Tibial artery (tissue), 4 donors: ENCODE measurements at regions not wholly inside any gene's neighbourhood (a gene's known extent, or its start where the extent isn't known, plus 50 kb on each side); places are given as distances from the start of the nearest gene placed in this dataset.

ENCODE experiments used
- DNase-seq, 2 donors: peaks; one replicate each; pipeline ENCODE4 v3.0.0-alpha.2; 2019
- H3K27ac ChIP-seq, 2 donors: fragments of 200-600 bp; sonication (generic) in 1 of 2; 1 replicate in 1 of 2; 2 replicates in 1 of 2; pipeline ENCODE4 v1.5.1; 2018 to 2019; ENCODE audit warnings: mild to moderate bottlenecking in 1 of 2
- H3K27me3 ChIP-seq, 2 donors: fragments of 200-600 bp; sonication (generic) in 1 of 2; one replicate each; pipeline versions ENCODE4 v1.5.1 to v1.6.0; 2016 to 2019
- H3K36me3 ChIP-seq, 3 donors: fragments of 200-600 bp; sonication (generic) in 2 of 3; one replicate each; pipeline ENCODE4 v1.5.1; 2016 to 2019; ENCODE audit warnings: mild to moderate bottlenecking in 2 of 3
- H3K4me1 ChIP-seq, 4 donors: fragments of 200-600 bp; sonication (generic) in 2 of 4; 1 replicate in 3 of 4; 2 replicates in 1 of 4; pipeline ENCODE4 v1.5.1; 2016 to 2019
- H3K4me3 ChIP-seq, 2 donors: fragments of 200-600 bp; sonication (generic) in 1 of 2; 1 replicate in 1 of 2; 2 replicates in 1 of 2; pipeline ENCODE4 v1.5.1; 2018 to 2019; ENCODE audit warnings: mild to moderate bottlenecking in 2 of 2
- H3K9me3 ChIP-seq, 3 donors: fragments of 200-600 bp; sonication (generic) in 1 of 3; one replicate each; pipeline ENCODE4 v1.5.1; 2016 to 2019
- CTCF ChIP-seq, 2 experiments: fragments of 200-600 bp in 1 of 2; fragments of 450-650 bp in 1 of 2; IDR thresholded peaks; one replicate each; pipeline ENCODE4 v1.5.1; 2017 to 2019; ENCODE audit warnings: antibody characterized with exemption in 2 of 2, mild to moderate bottlenecking in 1 of 2, moderate library complexity in 1 of 2
- intact Hi-C: fragments of 100-400 bp; cut with DNase I; formaldehyde crosslinking; loops from one replicate; pipeline ENCODE4 v1.15.0; 2023; ENCODE audit warnings: low total_unique reads

- Histone ChIP-seq H3K36me3 (no peaks in the 10 kb centered on the region), H3K4me1 (no peaks in the 10 kb centered on the region), H3K4me3 (no peak overlapping the region), H3K9me3 (no peaks in the 10 kb centered on the region), H3K27ac (no peak overlapping the region), H3K27me3 (peaks cover 0 to 7% of the 10 kb centered on the region in 2 donors)
- intact Hi-C loops, result no loop called here
- TF ChIP-seq CTCF (IDR thresholded peaks at IDR 0.05), result no peak
- DNase-seq, result no peak
Measured at GRCh38 chr2:49260979-49261538, 106.7 kb upstream of the FSHR start.

GRCh38 chr2:49259926-49260325 is 105.6 kb upstream of the FSHR start:
- Histone ChIP-seq H3K9me3 (no peaks in the 10 kb centered on the region), H3K4me3 (no peak overlapping the region), H3K27ac (no peak overlapping the region), H3K36me3 (no peaks in the 10 kb centered on the region), H3K27me3 (peaks cover 0 to 7% of the 10 kb centered on the region in 2 donors), H3K4me1 (no peaks in the 10 kb centered on the region)
- TF ChIP-seq CTCF (IDR thresholded peaks at IDR 0.05), result no peak
- DNase-seq, result no peak
- intact Hi-C loops, result no loop called here

GRCh38 chr2:49255409-49255971 is 101.2 kb upstream of the FSHR start:
- H3K36me3 ChIP-seq, result no peaks in the 10 kb centered on the region
- DNase-seq, result no peak
- H3K9me3 ChIP-seq, result no peaks in the 10 kb centered on the region
- H3K27me3 ChIP-seq, result no peaks in the 10 kb centered on the region
- no peaks in the 10 kb centered on the region for H3K4me1 ChIP-seq
- intact Hi-C loops, result no loop called here
- no peak overlapping the region for H3K27ac ChIP-seq
- no peak for TF ChIP-seq CTCF (IDR thresholded peaks at IDR 0.05)
- no peak overlapping the region for H3K4me3 ChIP-seq

- no peaks in the 10 kb centered on the region for H3K9me3 ChIP-seq
- DNase-seq, result no peak
- intact Hi-C loops, result no loop called here
- no peak overlapping the region for H3K4me3 ChIP-seq
- H3K27me3 ChIP-seq, result no peaks in the 10 kb centered on the region
- no peaks in the 10 kb centered on the region for H3K36me3 ChIP-seq
- no peak for TF ChIP-seq CTCF (IDR thresholded peaks at IDR 0.05)
- H3K4me1 ChIP-seq, result no peaks in the 10 kb centered on the region
- H3K27ac ChIP-seq, result no peak overlapping the region
Measured at GRCh38 chr2:49254401-49254800, 100.1 kb upstream of the FSHR start.

GRCh38 chr2:49251766-49252165 is 97.5 kb upstream of the FSHR start:
- intact Hi-C loops, result no loop called here
- TF ChIP-seq CTCF (IDR thresholded peaks at IDR 0.05), result no peak
- Histone ChIP-seq H3K36me3 (no peaks in the 10 kb centered on the region), H3K4me1 (no peaks in the 10 kb centered on the region), H3K27ac (no peak overlapping the region), H3K27me3 (no peaks in the 10 kb centered on the region), H3K4me3 (no peak overlapping the region), H3K9me3 (no peaks in the 10 kb centered on the region)
- no peak for DNase-seq

GRCh38 chr2:49251251-49251650 is 96.9 kb upstream of the FSHR start:
- DNase-seq, result no peak
- Histone ChIP-seq H3K4me3 (no peak overlapping the region), H3K4me1 (no peaks in the 10 kb centered on the region), H3K36me3 (no peaks in the 10 kb centered on the region), H3K27ac (no peak overlapping the region), H3K9me3 (no peaks in the 10 kb centered on the region), H3K27me3 (no peaks in the 10 kb centered on the region)
- intact Hi-C loops, result no loop called here
- no peak for TF ChIP-seq CTCF (IDR thresholded peaks at IDR 0.05)
